ENCODE measurements at regions not wholly inside any gene's neighbourhood (a gene's known extent, or its start where the extent isn't known, plus 50 kb on each side); places are given as distances from the start of the nearest gene placed in this dataset.

- TF ChIP-seq CTCF (IDR thresholded peaks at IDR 0.05; ENCODE audit: poor library complexity) (no peak), EZH2 (IDR thresholded peaks at IDR 0.05; ENCODE audit: borderline replicate concordance) (no peak), EZH2phosphoT487 (IDR thresholded peaks at IDR 0.05; ENCODE audit: low read depth, severe bottlenecking, unreplicated experiment) (no peak)
Observed at GRCh38 chr3:62938583-62938982, 63.4 kb upstream of the CADPS start.

Measured in hepatocyte (in vitro differentiated cells).